ENCODE measurements at regions not wholly inside any gene's neighbourhood (a gene's known extent, or its start where the extent isn't known, plus 50 kb on each side); places are given as distances from the start of the nearest gene placed in this dataset.

DNA sequence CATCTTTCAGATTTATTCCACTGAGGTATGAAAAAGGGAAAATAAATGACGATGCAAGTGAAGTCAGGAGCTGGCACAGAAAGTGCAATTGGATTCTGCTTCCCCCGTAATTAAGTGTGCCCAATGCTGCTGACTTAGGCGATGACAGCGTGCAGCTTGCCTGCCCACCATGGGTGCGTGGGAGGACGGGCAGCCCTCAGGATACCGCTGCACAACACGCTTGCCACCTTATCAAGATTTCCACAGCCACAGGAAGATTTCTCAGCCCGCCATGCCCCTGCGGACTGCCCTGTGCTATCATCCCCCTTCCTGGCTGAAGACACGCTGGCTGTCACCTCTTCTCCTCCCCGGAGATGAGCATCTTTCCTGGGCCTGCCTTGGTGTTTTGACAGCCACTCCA is 103.3 kb upstream of the BACH2 start:
- H3K27me3 ChIP-seq (ENCODE audit: insufficient read depth, low read length) = no peaks in the 10 kb centered on the region
- no peak overlapping the region for H3K4me3 ChIP-seq (ENCODE audit: low read length in 2 of 2)
- CTCF ChIA-PET (ENCODE audit: partially characterized antibody) = interaction anchor here (0.6 to 8.7 kb wide), 2 partner anchors 77 to 189 kb away, joined by 3 to 129 read pairs; no protein-coding TSS in a partner anchor
- Mint-ChIP-seq H3K36me3 (no peaks in the 10 kb centered on the region), H3K4me3 (peak overlapping the region in 5 of 8 donors; percentile 24 to 74 (median 40)), H3K27me3 (no peaks in the 10 kb centered on the region), H3K27ac (peak overlapping the region in 6 of 7 donors; percentile 50 to 96 (median 80)), H3K9me3 (no peaks in the 10 kb centered on the region), H3K4me1 (peaks cover 51 to 84% (median 63%) of the 10 kb centered on the region in 4 donors)
- H3K27ac ChIP-seq (ENCODE audit: low read depth, low read length) = no peak overlapping the region
- H3K4me1 ChIP-seq (ENCODE audit: insufficient read depth, low read length) = peaks cover 74% of the 10 kb centered on the region
- no peaks in the 10 kb centered on the region for H3K9me3 ChIP-seq (ENCODE audit: control insufficient read depth in 1 of 2, low read length in 2 of 2)
- intact Hi-C loops (cut with micrococcal nuclease) = loop anchor here (2.0 to 5.0 kb wide), 2 partner anchors 15 to 318 kb away; no protein-coding TSS in a partner anchor
- DNase-seq = no peak
- no peaks in the 10 kb centered on the region for H3K36me3 ChIP-seq (ENCODE audit: insufficient read depth, low read length)
- POLR2A ChIA-PET (ENCODE audit: partially characterized antibody) = interaction anchor here (1.6 to 11.2 kb wide), 4 partner anchors 11 to 74 kb away, joined by 4 to 198 read pairs (median 12); no protein-coding TSS in a partner anchor

GRCh38 chr6:90397929-90398674 is 101.5 kb upstream of the BACH2 start:
- Histone ChIP-seq H3K4me1 (ENCODE audit: insufficient read depth, low read length) (peaks cover 73% of the 10 kb centered on the region), H3K4me3 (ENCODE audit: low read length in 2 of 2) (no peak overlapping the region), H3K9me3 (ENCODE audit: control insufficient read depth in 1 of 2, low read length in 2 of 2) (no peaks in the 10 kb centered on the region), H3K36me3 (ENCODE audit: insufficient read depth, low read length) (no peaks in the 10 kb centered on the region), H3K27ac (ENCODE audit: low read depth, low read length) (peak overlapping the region; percentile 57), H3K27me3 (ENCODE audit: insufficient read depth, low read length) (no peaks in the 10 kb centered on the region)
- H3K4me1 Mint-ChIP-seq = peaks cover 49 to 81% (median 60%) of the 10 kb centered on the region in 4 donors
- H3K27ac Mint-ChIP-seq = peak overlapping the region; percentile 83 to 96 (median 93)
- no peaks in the 10 kb centered on the region for H3K36me3 Mint-ChIP-seq
- peak overlapping the region in 7 of 8 donors; percentile 16 to 69 (median 28) for H3K4me3 Mint-ChIP-seq
- CTCF ChIA-PET (ENCODE audit: partially characterized antibody) = interaction anchor here (0.6 to 8.7 kb wide), 15 partner anchors 10 to 458 kb away, joined by 3 to 129 read pairs (median 4); no protein-coding TSS in a partner anchor
- intact Hi-C loops (cut with micrococcal nuclease) = loop anchor here (1.0 to 5.0 kb wide), 3 partner anchors 17 to 458 kb away; no protein-coding TSS in a partner anchor
- H3K9me3 Mint-ChIP-seq = no peaks in the 10 kb centered on the region
- no peaks in the 10 kb centered on the region for H3K27me3 Mint-ChIP-seq
- POLR2A ChIA-PET (ENCODE audit: partially characterized antibody) = interaction anchor here (0.6 to 11.2 kb wide), 15 partner anchors 17 to 569 kb away, joined by 3 to 198 read pairs (median 4); partner anchors contain the start of gene CASP8AP2
- peak; percentile 73 to 96 (median 78) for DNase-seq

GRCh38 chr6:90397047-90397446 is 100.4 kb upstream of the BACH2 start:
- CTCF ChIA-PET (ENCODE audit: partially characterized antibody) = interaction anchor here (0.9 to 8.7 kb wide), 6 partner anchors 9 to 457 kb away, joined by 3 to 129 read pairs (median 7); no protein-coding TSS in a partner anchor
- H3K4me3 Mint-ChIP-seq = peak overlapping the region in 2 of 8 donors; percentile 35 to 49
- H3K9me3 ChIP-seq (ENCODE audit: control insufficient read depth in 1 of 2, low read length in 2 of 2) = no peaks in the 10 kb centered on the region
- no peaks in the 10 kb centered on the region for H3K9me3 Mint-ChIP-seq
- no peaks in the 10 kb centered on the region for H3K36me3 Mint-ChIP-seq
- no peak overlapping the region for H3K4me3 ChIP-seq (ENCODE audit: low read length in 2 of 2)
- no peaks in the 10 kb centered on the region for H3K27me3 Mint-ChIP-seq
- peaks cover 65% of the 10 kb centered on the region for H3K4me1 ChIP-seq (ENCODE audit: insufficient read depth, low read length)
- POLR2A ChIA-PET (ENCODE audit: partially characterized antibody) = interaction anchor here (0.6 to 11.2 kb wide), 9 partner anchors 18 to 568 kb away, joined by 3 to 198 read pairs (median 5); partner anchors contain the start of gene CASP8AP2
- H3K27ac ChIP-seq (ENCODE audit: low read depth, low read length) = no peak overlapping the region
- DNase-seq = no peak
- H3K27ac Mint-ChIP-seq = peak overlapping the region in 6 of 7 donors; percentile 31 to 96 (median 88)
- H3K36me3 ChIP-seq (ENCODE audit: insufficient read depth, low read length) = no peaks in the 10 kb centered on the region
- peaks cover 43 to 75% (median 54%) of the 10 kb centered on the region in 4 donors for H3K4me1 Mint-ChIP-seq
- intact Hi-C loops (cut with micrococcal nuclease) = loop anchor here (5.0 kb wide), 1 partner anchor 315 kb away; no protein-coding TSS in a partner anchor
- no peaks in the 10 kb centered on the region for H3K27me3 ChIP-seq (ENCODE audit: insufficient read depth, low read length)

- ChIA-PET POLR2A (ENCODE audit: partially characterized antibody) (interaction anchor here (0.6 to 2.3 kb wide), 23 partner anchors 9 to 453 kb away, joined by 3 to 15 read pairs (median 4); no protein-coding TSS in a partner anchor), CTCF (ENCODE audit: partially characterized antibody) (interaction anchor here (0.7 to 9.7 kb wide), 49 partner anchors 9 to 961 kb away, joined by 3 to 162 read pairs (median 5); partner anchors contain the start of genes ANKRD6 and MDN1)
- Histone ChIP-seq H3K4me1 (ENCODE audit: insufficient read depth, low read length) (peaks cover 30% of the 10 kb centered on the region), H3K9me3 (ENCODE audit: control insufficient read depth in 1 of 2, low read length in 2 of 2) (no peaks in the 10 kb centered on the region), H3K27ac (ENCODE audit: low read depth, low read length) (no peak overlapping the region), H3K4me3 (ENCODE audit: low read length in 2 of 2) (no peak overlapping the region), H3K27me3 (ENCODE audit: insufficient read depth, low read length) (no peaks in the 10 kb centered on the region), H3K36me3 (ENCODE audit: insufficient read depth, low read length) (no peaks in the 10 kb centered on the region)
- Mint-ChIP-seq H3K27me3 (no peaks in the 10 kb centered on the region), H3K9me3 (no peaks in the 10 kb centered on the region), H3K4me3 (peak overlapping the region in 2 of 8 donors; percentile 23 to 24), H3K4me1 (peaks cover 22 to 40% (median 27%) of the 10 kb centered on the region in 4 donors), H3K36me3 (no peaks in the 10 kb centered on the region), H3K27ac (peak overlapping the region in 4 of 7 donors; percentile 5 to 72 (median 38))
- intact Hi-C loops (cut with micrococcal nuclease) = loop anchor here (1.0 to 2.0 kb wide), 8 partner anchors 32 to 453 kb away; partner anchors contain the start of gene BACH2
- peak; percentile 73 to 75 (median 73) for DNase-seq
Measured at GRCh38 chr6:90393232-90393884, 96.7 kb upstream of the BACH2 start.

- peaks cover 0 to 1% of the 10 kb centered on the region in 2 donors for H3K27me3 Mint-ChIP-seq
- Histone ChIP-seq H3K27me3 (ENCODE audit: insufficient read depth, low read length) (no peaks in the 10 kb centered on the region), H3K4me3 (ENCODE audit: low read length in 2 of 2) (no peak overlapping the region), H3K9me3 (ENCODE audit: control insufficient read depth in 1 of 2, low read length in 2 of 2) (no peaks in the 10 kb centered on the region), H3K4me1 (ENCODE audit: insufficient read depth, low read length) (peaks cover 13% of the 10 kb centered on the region), H3K27ac (ENCODE audit: low read depth, low read length) (no peak overlapping the region), H3K36me3 (ENCODE audit: insufficient read depth, low read length) (no peaks in the 10 kb centered on the region)
- ChIA-PET CTCF (ENCODE audit: partially characterized antibody) (interaction anchor here (0.9 to 9.7 kb wide), 6 partner anchors 11 to 450 kb away, joined by 3 to 162 read pairs (median 4); no protein-coding TSS in a partner anchor), POLR2A (ENCODE audit: partially characterized antibody) (no interaction called here)
- peaks cover 8 to 13% (median 10%) of the 10 kb centered on the region in 4 donors for H3K4me1 Mint-ChIP-seq
- intact Hi-C loops (cut with micrococcal nuclease) = no loop called here
- H3K9me3 Mint-ChIP-seq = no peaks in the 10 kb centered on the region
- no peak overlapping the region for H3K27ac Mint-ChIP-seq
- no peaks in the 10 kb centered on the region for H3K36me3 Mint-ChIP-seq
- no peak overlapping the region for H3K4me3 Mint-ChIP-seq
- no peak for DNase-seq
Measured at GRCh38 chr6:90390379-90390778, 93.7 kb upstream of the BACH2 start.

DNA sequence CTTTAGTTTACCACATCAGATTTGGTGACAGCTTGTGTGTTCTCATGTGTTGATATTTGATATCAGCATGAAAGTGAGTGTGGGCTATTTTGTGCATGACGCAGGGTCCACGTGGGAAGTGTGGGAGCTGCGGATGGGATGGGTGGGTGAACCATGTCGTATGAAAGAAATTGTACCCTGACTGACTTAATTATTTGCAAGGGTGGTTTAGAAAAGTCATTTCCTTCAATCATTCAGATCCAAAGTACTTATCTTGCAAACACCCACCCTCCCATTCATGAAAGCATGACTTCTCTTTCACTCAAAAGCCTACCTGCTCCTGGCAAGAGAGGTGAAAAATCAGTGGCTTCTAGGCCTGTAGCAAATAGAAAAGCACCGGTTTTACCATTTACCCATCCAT is 91.8 kb upstream of the BACH2 start:
- DNase-seq = no peak
- CTCF ChIA-PET (ENCODE audit: partially characterized antibody) = interaction anchor here (0.6 to 9.7 kb wide), 5 partner anchors 9 to 509 kb away, joined by 3 to 162 read pairs (median 3); no protein-coding TSS in a partner anchor
- H3K36me3 Mint-ChIP-seq = no peaks in the 10 kb centered on the region

More for the DNA sequence above, 91.8 kb upstream of the BACH2 start:
- POLR2A ChIA-PET (ENCODE audit: partially characterized antibody) = interaction anchor here (1.2 kb wide), 1 partner anchor 11 kb away, joined by 4 read pairs; no protein-coding TSS in a partner anchor
- H3K4me3 ChIP-seq (ENCODE audit: low read length in 2 of 2) = no peak overlapping the region
- intact Hi-C loops (cut with micrococcal nuclease) = no loop called here
- peaks cover 0 to 1% of the 10 kb centered on the region in 2 donors for H3K27me3 Mint-ChIP-seq
- H3K9me3 ChIP-seq (ENCODE audit: control insufficient read depth in 1 of 2, low read length in 2 of 2) = no peaks in the 10 kb centered on the region
- no peaks in the 10 kb centered on the region for H3K27me3 ChIP-seq (ENCODE audit: insufficient read depth, low read length)
- no peaks in the 10 kb centered on the region for H3K9me3 Mint-ChIP-seq
- no peak overlapping the region for H3K27ac ChIP-seq (ENCODE audit: low read depth, low read length)
- peaks cover 6% of the 10 kb centered on the region for H3K4me1 ChIP-seq (ENCODE audit: insufficient read depth, low read length)
- H3K4me1 Mint-ChIP-seq = peaks cover 8 to 15% (median 9%) of the 10 kb centered on the region in 4 donors
- H3K4me3 Mint-ChIP-seq = no peak overlapping the region
- no peaks in the 10 kb centered on the region for H3K36me3 ChIP-seq (ENCODE audit: insufficient read depth, low read length)
- no peak overlapping the region for H3K27ac Mint-ChIP-seq

Data from CD4-positive, alpha-beta memory T cell (primary cell).